CD4-positive, alpha-beta T cell treated with Interleukin-17A for 4 hours (primary cell): ENCODE measurements at regions not wholly inside any gene's neighbourhood (a gene's known extent, or its start where the extent isn't known, plus 50 kb on each side); places are given as distances from the start of the nearest gene placed in this dataset.
"Not testable (repeated sequence)": the region's sequence is repeated elsewhere in the genome, so short reads cannot be mapped to it uniquely, and the experiment has no call there.

Experiments used
- DNase-seq: peaks from one replicate; pipeline ENCODE4 v3.0.0-alpha.2; 2020; ENCODE audit warnings: mixed read lengths

DNA sequence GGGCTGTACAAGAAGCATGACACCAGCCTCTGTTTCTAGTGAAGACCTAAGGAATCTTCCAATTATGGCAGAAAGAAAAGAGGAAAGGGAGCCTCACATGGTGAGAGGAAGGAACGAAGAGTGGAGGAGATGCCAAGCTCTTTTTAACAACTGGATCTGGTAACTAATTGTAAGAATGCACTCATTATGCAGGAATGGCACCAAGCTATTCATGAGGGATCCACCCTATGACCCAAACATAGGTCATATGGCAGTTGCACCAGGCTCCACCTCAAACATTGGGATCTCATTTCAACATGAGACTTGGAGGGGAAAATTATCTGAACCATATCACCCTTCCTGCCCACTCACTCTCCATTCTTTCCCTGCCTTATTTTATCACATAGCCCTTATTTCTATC is 496.0 kb upstream of the SPTLC3 start:
- DNase-seq: no peak

DNA sequence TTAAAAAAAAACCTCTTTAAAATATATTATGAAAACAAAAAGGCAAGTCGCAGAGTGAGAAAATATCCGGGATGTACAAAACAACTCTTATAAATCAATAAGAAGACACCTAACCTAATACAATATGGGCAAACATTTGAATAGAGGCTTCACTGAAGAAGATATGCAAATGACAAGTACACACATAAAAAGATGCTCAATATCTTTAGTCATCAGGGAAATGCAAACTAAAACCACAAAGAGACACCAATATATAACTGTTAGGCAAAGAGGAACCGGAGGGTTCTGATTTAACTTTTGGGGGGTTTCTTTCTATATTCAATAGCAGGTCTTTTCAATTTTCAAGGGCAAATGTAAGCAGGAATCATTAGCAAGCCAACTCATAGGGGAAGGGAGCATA is 480.7 kb upstream of the SPTLC3 start:
- DNase-seq: no peak

DNA sequence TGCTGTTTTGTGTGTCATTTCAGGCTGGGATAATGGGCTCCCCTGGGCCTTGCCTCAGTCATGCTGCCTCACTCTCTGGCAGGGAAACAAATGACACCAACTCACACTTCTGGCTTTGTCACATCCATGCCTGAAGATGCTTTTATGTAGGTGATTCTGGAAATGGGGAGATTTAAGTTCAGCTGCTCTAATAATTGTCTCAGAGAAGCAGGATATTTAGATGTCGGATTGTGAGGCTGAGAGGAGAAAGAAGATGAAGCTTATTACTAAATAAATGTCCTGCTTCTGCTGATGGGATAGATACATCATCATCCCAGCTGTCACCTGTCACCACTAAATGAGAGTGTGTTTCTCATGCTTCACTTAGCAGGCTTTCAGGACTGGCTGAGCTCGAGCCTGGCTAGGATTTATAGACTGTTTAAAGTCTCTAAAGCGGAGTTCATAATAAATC is 480.2 kb upstream of the SPTLC3 start:
- no peak for DNase-seq

DNA sequence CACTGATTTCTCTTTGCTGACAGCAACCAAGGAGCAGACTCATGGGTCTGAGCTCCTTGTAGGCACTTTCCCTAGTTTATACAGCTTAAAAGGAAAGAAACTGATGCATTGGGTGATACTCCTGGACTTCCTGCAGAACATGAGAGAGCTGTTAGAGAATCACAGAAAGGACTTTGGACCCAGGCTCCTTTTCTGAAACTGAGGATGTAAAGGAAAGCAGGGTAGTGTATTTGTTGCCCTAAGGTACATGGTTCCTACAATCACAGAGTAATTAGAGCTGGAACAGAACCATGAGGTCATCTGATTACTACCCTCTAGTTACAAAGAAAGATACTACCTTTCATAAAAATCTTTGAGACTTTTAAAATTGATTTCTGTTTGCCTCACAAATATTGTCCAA is 477.1 kb upstream of the SPTLC3 start:
- DNase-seq: no peak

DNA sequence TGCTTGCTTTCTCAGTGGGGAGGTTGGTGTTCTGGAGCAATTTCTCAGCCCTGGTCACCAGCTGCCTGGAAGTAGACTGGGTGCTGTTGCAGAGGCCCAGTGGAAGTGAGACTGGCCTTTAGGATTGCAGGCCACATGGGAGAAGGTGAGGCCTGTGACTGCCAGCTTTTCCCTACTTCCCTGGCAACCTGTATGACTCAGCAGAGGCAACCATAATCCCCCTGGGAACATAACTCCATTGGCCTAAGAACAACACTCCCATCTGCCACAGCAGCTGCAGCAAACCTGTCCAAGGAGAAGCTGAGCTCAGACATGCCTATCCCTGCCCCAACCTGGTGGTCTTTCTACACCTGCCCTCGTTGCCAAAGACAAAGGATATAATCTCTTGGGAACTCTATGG is 473.5 kb upstream of the SPTLC3 start:
- no peak for DNase-seq

DNA sequence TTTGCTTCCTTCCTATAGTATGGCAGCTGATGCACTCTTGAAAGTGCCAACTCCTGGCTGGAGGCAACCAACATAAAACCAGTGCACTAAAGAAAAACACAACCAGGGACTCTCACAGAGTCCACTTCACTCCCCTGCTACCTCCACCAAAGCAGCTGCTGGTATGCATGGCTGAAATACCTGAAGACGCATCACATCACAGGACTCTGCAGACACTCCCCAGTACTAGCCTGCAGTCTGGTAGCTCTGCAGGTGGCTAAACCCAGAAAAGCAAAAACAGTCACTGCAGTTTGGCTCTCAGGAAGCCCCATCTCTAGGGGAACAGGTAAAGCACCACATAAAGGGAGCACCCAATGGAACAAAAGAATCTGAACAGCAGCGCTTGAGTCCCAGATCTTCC is 473.0 kb upstream of the SPTLC3 start:
- no peak for DNase-seq

DNA sequence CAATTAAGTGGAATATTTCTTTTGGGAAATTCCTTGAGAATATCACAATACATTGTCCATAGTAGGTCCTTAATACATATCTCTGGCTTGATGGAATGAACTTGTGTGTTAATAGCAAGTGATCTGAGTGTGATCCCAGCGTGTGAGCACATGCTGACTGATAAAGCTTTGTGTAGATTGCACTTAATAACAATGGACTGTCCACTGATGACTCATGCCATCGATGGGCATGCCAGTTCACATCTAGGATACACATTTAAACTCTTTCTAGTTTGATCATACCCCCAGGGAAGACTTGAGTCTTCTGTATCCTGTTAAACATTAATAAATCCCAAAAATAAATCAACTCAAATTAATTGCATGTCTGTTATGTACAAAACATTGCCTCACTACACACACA is 454.3 kb upstream of the SPTLC3 start:
- DNase-seq: no peak

DNA sequence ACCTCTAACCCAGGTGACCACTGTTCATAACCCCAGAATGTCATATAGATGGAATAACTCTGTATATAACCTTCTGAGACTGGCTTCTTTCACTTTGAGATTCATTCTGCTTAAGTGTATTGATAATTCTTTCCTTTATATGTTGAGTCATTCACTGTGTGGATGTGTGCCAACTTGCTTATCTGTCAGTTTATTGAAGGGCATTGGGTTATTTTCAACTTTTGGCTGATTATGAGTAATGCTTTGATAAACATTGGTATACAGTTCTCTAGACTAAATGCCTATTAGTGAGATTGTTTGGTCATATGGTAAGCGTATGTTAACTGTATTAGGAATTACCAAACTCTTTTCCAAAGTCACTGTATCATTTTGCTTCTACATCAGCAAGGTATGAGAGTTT is 453.4 kb upstream of the SPTLC3 start:
- no peak for DNase-seq

DNA sequence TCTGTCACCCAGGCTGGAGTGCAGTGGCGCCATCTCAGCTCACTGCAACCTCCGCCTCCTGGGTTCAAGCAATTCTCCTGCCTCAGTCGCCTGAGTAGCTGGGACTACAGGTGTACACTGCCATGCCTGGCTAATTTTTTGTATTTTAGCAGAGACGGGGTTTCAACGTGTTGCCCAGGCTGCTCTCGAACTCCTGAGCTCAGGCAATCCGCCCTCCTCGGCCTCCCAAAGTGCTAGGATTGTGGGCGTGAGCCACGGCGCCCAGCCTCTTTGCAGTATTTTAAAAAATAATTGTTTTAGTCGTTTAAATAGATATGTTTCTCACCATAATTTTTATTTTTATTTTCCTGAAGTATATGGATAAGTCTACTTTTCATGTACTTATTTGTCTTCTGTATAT is 452.9 kb upstream of the SPTLC3 start:
- not testable (repeated sequence) for DNase-seq

DNA sequence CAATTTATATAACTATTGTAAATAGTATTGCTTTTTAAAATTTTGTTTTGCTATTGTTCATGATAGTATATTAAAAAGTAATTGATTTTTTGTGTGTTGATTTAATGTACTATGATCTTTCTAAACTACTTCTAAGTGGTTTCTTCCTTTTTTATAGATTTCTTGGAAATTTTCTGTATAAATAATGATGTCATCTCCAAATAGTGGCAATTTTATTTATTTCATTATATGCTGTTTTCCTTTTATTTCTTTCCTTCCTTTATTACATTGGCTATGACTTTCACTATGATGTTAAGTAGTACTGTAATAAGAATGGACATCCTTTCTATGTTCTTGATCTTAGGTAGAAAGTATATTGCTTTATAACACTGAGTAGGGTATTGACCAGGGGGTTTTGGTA is 451.5 kb upstream of the SPTLC3 start:
- DNase-seq: no peak

DNA sequence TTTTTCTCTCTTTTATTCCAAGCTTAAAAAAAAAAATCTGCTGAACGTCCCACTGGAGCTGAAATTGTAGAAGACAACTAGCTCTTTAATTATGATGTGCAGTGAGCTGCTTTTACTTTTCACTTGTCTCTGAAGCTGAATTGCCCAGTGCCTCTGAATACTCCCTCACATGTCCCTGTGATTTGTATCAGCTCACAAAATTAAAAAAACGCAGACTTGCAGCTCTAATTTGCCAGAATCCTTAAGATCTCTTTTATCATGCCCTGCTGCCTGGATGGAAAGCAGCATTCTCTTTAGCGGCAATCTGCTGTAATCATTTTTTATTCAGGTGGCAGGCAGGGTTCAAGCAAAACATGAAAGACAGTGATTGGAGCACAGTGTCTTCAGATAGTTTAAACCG is 443.8 kb upstream of the SPTLC3 start:
- no peak for DNase-seq

DNA sequence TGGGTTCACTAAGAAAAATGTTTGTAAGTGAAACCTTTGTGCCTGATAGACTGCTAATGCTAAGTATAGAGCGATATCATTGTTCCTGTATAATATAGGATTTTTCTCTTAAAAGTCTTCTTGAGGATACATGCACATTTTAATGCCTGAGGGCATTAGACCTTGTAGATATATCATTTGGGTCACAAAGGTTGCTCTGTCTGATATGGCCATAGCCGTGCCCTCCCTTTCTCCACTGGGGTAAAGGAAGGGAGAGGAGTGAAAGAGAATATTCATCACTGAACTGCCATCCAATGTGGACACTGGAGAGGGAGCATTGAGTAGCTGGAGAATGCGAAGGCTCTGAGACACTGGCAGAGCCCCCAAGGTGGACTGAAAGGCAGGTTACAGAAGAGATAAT is 442.2 kb upstream of the SPTLC3 start:
- DNase-seq: no peak

DNA sequence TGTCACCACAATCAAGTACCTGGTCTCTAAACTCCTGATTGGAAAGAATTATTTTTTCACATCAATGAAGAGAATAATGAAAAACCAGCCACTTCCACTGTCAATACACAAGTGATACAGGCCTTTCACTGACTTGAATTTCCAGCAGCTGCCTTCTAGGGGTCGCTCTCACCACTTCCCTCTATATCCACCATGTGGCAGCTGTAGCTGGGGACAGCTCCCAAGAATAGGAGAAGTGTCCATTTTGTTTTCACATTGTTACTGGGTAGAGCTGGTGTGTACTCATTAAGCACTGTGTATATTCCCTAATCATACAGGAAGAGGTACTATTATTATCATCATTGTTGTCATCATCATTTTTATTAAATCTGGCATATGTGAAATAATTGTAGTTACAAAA is 438.4 kb upstream of the SPTLC3 start:
- DNase-seq: no peak

DNA sequence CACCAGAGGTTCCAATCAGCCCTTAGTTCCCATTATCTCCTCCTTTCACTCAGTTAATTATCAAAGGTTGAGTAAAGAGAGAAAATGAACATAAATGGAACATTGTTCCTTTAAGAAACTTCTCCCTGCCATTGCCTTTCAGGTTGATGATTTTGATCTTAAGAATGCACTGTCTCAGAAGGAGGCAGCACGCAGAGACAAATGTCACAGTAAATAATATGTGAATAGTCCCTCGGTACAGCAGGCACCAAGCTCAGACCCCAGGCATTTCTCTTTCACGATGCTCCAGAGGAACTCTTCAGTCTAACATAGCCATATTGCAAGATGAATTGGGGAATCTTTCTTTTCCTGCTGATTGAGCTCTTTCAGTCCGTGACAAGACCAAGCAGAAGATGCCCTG is 435.3 kb upstream of the SPTLC3 start:
- DNase-seq: no peak

DNA sequence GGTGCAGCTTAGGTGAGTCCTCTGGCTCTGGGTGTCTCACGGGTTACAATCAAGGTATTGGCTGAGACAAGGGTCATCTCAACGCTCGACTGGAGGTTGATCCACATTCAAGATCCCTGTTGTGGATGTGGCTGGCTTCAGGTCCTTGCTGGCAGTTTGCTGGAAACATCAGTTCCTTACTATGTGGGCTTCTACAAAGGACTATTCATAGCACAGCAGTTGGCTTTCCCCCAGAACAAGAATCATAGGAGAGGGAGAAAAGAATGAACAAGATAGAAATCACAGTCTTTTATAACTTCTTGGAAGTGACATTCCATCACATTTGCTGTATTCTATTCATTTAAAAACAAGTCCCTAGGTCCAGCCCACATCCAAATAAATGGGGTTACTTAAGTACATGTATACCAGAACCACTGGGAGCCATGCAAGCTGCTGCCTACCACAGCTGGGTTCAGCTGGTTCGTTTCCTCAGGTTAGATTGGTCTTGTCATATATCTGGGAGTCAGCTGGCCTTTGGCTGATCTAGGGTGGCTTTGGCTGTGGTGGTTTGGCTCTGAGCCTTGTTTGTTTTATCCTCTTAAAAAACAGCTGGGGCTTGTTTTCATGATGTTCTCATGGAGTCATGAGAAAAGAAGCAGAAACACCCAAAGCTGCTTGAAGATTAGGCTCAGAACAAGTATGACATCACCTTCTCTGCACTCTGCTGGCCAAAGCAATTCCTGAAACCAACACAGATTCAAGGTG is 433.2 kb upstream of the SPTLC3 start:
- no peak for DNase-seq

DNA sequence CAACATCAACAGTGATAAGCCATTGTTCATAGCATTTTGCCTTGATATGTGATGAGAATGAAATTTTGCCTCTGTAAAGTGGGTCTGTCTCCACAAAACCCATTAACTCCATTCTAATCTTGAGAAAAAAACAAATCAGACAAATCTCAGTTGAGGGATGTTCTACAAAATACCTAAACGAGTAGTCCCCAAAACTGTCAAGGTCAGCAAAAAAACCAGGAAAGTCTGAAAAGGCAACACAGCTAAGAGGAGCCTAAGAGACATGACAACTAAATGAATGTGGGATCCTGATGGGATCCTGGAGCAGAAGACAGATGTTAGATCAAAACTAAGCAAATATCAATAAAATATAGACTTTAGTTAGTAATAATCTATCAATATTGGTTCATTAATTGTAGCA is 431.6 kb upstream of the SPTLC3 start:
- DNase-seq: no peak

DNA sequence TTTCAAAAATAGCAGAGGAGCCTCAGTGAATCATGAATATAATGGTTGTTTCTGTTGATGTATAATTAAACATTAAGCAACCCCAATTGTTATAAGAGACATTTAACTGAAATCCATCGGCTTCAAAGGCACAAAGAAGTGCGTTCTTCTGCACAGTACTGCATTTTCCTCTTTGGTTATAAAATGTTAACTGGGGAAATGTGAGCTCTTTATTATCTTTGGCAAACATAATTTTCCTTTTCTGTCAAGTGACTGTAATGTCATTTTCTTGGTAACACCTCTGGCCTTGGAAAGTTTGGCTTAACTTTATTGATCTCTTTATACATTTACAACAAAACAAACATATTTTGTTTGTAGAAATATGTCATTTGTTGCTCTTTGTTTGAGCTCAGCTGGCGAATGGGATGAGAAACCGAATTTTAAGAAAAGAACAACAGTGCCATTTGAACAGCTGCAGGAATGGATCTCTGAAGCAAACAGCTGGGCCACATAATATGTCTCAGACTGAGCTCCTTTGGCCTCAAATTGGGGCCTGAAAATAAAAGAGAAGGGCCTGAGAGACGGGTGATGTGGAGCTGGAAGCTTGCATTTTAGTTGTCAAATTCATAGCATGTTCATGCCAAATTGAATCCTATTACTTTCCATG is 427.0 kb upstream of the SPTLC3 start:
- DNase-seq: no peak

DNA sequence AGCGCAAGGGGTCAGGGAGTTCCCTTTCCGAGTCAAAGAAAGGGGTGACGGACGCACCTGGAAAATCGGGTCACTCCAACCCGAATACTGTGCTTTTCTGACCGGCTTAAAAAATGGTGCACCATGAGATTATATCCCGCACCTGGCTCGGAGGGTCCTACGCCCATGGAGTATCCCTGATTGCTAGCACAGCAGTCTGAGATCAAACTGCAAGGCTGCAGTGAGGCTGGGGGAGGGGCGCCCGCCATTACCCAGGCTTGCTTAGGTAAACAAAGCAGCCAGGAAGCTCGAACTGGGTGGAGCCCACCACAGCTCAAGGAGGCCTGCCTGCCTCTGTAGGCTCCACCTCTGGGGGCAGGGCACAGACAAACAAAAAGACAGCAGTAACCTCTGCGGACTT is 426.1 kb upstream of the SPTLC3 start:
- not testable (repeated sequence) for DNase-seq

DNA sequence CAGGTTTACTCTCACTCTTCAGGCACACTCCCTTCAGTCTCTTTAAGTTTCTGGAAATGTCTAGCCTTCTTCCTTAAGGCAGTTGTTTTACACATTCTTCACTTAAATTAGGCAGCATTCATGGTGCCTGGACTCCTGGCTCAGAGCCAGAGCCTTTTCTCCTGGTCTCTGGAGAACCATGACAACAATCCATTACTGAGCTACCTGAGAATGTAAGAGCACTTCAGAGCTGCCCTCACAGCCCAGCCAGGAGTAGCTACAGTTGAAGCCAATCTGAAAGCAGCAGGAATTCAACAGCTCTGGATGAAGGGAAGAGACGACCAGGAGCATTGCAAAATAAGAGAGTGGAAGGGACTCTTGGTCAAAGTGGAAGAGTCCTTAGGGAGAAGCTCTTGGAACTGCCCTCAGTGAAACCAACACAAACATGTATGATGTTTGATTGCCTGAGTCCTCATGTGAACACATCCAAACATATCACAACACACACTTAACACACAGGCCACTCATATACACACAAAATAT is 416.8 kb upstream of the SPTLC3 start:
- DNase-seq: no peak

DNA sequence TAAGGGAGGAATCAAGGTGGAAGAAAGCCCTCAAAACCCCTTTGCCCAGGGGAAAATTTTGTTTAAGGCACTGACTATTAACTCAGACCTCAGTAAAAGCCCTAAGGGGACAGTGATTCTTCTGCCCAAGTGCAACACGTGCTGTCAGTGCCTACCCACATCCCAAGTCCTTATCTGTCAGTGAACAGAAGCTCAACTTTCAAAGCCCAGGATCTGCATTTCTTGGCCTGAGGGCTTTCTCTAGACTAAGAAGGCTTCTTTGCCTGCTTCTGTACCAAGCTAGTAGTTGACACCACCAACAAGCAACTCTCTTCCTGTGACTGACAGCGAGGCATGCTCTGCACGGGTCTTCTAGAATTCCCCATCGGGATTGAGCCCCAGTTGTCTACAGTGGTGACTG is 416.0 kb upstream of the SPTLC3 start:
- DNase-seq: no peak

DNA sequence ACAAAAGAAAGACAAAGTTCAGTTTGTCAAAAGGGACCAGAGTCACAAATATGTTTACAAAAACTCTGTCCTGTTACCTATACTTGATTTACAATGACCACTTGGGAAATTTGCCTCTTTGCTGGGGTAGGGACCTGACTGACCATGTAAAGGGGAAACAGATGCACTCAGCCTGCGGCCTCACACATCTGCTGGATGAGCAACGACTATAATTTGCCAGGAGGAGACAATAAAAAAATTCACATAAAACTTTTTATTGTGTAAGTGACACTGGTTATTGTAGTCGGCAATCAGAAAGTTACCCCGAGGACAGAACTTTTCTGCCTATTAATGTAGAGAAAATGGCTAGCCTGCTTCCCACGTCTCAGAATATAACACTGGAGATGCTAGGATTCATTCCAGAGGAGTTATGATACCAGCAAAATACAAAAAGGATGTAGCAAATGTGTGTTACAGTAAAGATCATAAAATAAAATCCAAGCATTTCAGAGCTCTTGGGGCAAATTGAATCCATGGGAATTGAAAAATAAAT is 415.4 kb upstream of the SPTLC3 start:
- DNase-seq: no peak

DNA sequence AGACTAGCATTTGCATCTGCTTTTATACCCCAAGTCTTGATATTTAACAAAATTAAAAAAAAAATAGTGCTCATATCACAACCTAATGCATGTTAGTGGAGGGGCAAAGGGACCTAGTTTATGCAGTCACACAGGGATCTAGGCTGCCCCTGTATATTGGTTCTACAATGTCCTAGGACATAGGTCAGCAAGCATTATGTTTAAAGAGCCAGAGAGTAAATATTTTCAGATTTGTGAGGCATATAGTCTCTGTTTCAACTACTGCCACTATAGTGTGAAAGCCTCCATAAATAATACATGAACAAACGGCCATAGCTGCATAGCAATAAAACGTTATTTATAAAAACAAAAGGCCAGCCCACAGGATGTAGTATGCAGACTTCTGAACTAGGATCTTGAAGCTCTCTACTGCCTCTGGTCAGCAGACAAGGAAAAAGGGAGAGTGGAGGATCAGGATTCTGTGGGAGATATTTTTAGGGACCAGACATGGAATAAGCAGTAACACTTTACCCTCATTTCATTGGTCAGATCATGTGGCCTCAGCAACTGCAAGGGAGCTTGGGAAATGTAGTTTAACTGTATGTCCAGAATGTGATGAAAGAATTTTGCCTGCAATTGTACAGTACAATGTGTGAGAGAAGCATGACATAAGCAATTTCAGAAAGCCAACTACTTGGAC is 414.2 kb upstream of the SPTLC3 start:
- no peak for DNase-seq

DNA sequence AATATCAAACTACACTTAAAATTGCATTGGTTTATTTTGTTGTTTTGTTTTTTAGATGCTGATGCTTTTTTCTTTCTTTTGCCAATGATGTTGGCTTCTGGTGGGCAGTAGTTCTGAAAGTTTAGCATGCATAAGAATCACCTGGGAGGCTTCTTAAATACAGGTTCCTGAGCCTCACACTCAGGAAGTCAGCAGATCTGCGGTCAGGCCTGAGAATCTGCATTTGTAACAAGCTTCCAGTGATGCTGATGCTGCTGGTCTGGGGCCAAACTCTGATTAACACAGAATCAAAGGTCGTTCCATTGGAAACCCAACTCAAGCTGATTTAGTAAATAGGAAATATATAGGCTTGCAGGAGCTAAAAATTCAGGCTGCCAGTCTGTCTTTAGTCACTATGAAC is 412.9 kb upstream of the SPTLC3 start:
- no peak for DNase-seq

DNA sequence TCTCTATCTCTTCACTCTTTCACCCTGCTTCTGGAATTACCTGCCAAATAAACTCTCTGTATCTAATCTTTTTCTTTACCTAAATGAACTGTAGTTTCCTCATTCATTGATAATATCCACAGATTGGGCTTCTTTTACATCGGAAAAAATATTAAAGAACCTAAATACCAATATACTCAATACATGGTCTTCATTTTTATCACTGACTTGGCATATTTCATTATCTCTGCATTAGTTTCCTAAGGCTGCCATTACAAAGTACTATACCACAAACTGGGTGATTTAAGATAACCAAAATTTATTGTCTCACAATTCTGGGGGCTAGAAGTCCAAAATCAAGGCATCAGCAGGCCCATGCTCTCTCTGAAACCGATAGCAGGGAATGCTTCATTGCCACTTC is 411.9 kb upstream of the SPTLC3 start:
- DNase-seq: no peak
